OCI-LY3 (cell line): ENCODE measurements at regions not wholly inside any gene's neighbourhood (a gene's known extent, or its start where the extent isn't known, plus 50 kb on each side); places are given as distances from the start of the nearest gene placed in this dataset.

ENCODE experiments used
- H2AFZ ChIP-seq: fragments of 200-600, 300-600 bp; shearing (Covaris generic); 2 replicates; pipeline ENCODE4 v1.6.0; 2014; ENCODE audit warnings: antibody characterized with exemption, low read depth, low read length
- H3K27ac ChIP-seq: fragments of 200-600, 300-600 bp; sonication (generic); 2 replicates; pipeline ENCODE4 v1.5.1; 2014; ENCODE audit warnings: mild to moderate bottlenecking, low read length, moderate library complexity, mixed read lengths
- H3K27me3 ChIP-seq: fragments of 200-600, 300-600 bp; sonication (generic); 2 replicates; pipeline ENCODE4 v1.6.1; 2014; ENCODE audit warnings: low read depth, low read length, mixed read lengths
- H3K36me3 ChIP-seq: fragments of 200-600, 300-600 bp; sonication (generic); replicated peaks from 2 replicates; pipeline ENCODE3; 2014; ENCODE audit warnings: low read depth, low read length, mixed read lengths
- H3K4me1 ChIP-seq: fragments of 300-600, 200-600 bp; sonication (generic); 2 replicates; pipeline ENCODE4 v1.6.1; 2014; ENCODE audit warnings: low read length, mixed read lengths
- H3K4me2 ChIP-seq: fragments of 200-600, 300-600 bp; sonication (generic); 2 replicates; pipeline ENCODE4 v1.6.1; 2014; ENCODE audit warnings: low read length, mixed read lengths
- H3K4me3 ChIP-seq: fragments of 300-600, 200-600 bp; sonication (generic); 2 replicates; pipeline ENCODE4 v1.5.1; 2014; ENCODE audit warnings: antibody characterized with exemption, mild to moderate bottlenecking, low read length, moderate library complexity
- H3K79me2 ChIP-seq: fragments of 300-600, 200-600 bp; shearing (Covaris generic); 2 replicates; pipeline ENCODE4 v1.6.1; 2014; ENCODE audit warnings: mild to moderate bottlenecking, low read length, mixed read lengths
- H3K9ac ChIP-seq: fragments of 300-600, 200-600 bp; shearing (Covaris generic); 2 replicates; pipeline ENCODE4 v1.6.0; 2014; ENCODE audit warnings: mild to moderate bottlenecking, low read length, moderate library complexity
- H3K9me3 ChIP-seq: fragments of 200-600, 300-600 bp; shearing (Covaris generic); 2 replicates; pipeline ENCODE4 v1.6.1; 2014; ENCODE audit warnings: low read length, mixed read lengths; ENCODE audit not compliant: insufficient read depth
- H4K20me1 ChIP-seq: fragments of 200-600, 300-600 bp; sonication (generic); 2 replicates; pipeline ENCODE4 v1.6.1; 2016; ENCODE audit warnings: low read length, mixed read lengths; ENCODE audit not compliant: insufficient read depth
- EZH2phosphoT487 ChIP-seq: fragments of 200-600 bp; shearing (Covaris generic); IDR thresholded peaks from 2 replicates; pipeline ENCODE4 v1.6.1; 2018; ENCODE audit warnings: antibody characterized with exemption, mixed run types, low read depth
- TF ChIP-seq, protein P1 (sequence below): fragments of 200-600, 300-600 bp; sonication (generic); IDR thresholded peaks from 2 replicates; pipeline ENCODE4 v1.5.1; 2014; ENCODE audit warnings: antibody characterized with exemption, low read length, low read depth

DNA sequence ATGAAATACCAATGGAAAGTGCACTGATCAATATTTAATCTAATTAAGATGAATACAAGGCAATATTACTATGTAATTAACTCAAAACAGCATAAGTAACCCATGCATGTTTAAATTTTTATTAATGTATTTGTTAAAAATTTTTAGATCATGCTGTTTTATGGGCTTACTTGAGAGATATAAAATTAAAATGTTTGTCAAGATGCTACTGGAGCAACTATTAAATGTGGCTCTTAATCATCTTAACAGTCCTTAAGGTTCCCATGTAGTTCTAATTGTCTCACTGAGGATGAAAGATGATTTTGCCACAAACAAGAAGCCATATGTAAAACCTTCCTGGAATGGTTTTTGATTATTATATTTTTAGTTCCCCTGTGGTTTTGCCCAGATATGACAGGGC, 897.1 kb downstream of the KCNMA1 start:
- no peak overlapping the region for H3K9ac ChIP-seq
- no peaks in the 10 kb centered on the region for H4K20me1 ChIP-seq
- H3K9me3 ChIP-seq = no peaks in the 10 kb centered on the region
- H3K36me3 ChIP-seq = no peaks in the 10 kb centered on the region
- no peak overlapping the region for H3K4me3 ChIP-seq
- H3K27me3 ChIP-seq = no peaks in the 10 kb centered on the region
- no peak overlapping the region for H3K27ac ChIP-seq
- no peak overlapping the region for H3K4me2 ChIP-seq
- TF ChIP-seq, protein P1, sequence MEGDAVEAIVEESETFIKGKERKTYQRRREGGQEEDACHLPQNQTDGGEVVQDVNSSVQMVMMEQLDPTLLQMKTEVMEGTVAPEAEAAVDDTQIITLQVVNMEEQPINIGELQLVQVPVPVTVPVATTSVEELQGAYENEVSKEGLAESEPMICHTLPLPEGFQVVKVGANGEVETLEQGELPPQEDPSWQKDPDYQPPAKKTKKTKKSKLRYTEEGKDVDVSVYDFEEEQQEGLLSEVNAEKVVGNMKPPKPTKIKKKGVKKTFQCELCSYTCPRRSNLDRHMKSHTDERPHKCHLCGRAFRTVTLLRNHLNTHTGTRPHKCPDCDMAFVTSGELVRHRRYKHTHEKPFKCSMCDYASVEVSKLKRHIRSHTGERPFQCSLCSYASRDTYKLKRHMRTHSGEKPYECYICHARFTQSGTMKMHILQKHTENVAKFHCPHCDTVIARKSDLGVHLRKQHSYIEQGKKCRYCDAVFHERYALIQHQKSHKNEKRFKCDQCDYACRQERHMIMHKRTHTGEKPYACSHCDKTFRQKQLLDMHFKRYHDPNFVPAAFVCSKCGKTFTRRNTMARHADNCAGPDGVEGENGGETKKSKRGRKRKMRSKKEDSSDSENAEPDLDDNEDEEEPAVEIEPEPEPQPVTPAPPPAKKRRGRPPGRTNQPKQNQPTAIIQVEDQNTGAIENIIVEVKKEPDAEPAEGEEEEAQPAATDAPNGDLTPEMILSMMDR = no peak
- TF ChIP-seq EZH2phosphoT487 = no peak
- no peak overlapping the region for H2AFZ ChIP-seq
- no peaks in the 10 kb centered on the region for H3K79me2 ChIP-seq
- no peaks in the 10 kb centered on the region for H3K4me1 ChIP-seq

DNA sequence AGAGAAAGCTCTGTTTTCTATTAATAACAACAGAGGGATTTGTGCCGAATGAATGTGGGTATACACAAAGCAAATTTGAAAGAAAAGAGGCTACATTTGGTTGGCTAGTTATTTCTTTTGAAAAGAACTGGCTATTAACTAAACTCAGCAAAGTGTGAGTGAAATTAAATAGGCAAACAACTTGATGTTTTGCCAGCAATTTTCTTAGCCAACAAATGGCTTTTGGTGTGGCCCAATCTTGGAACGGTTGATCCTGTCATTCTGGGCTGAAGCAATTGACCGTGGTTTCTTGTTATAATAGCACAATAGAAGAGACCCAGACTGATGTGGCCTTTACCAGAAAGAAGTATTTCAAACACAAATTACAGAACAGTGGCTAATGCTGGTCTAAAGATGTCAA, 898.6 kb downstream of the KCNMA1 start:
- Histone ChIP-seq H3K27ac (no peak overlapping the region), H3K79me2 (no peaks in the 10 kb centered on the region), H3K4me2 (no peak overlapping the region), H3K27me3 (no peaks in the 10 kb centered on the region), H3K9ac (no peak overlapping the region), H3K4me1 (peaks cover under 1% of the 10 kb centered on the region), H3K9me3 (no peaks in the 10 kb centered on the region), H4K20me1 (no peaks in the 10 kb centered on the region), H3K4me3 (no peak overlapping the region), H3K36me3 (no peaks in the 10 kb centered on the region), H2AFZ (no peak overlapping the region)
- TF ChIP-seq, protein P1 = no peak
- TF ChIP-seq EZH2phosphoT487 = no peak

DNA sequence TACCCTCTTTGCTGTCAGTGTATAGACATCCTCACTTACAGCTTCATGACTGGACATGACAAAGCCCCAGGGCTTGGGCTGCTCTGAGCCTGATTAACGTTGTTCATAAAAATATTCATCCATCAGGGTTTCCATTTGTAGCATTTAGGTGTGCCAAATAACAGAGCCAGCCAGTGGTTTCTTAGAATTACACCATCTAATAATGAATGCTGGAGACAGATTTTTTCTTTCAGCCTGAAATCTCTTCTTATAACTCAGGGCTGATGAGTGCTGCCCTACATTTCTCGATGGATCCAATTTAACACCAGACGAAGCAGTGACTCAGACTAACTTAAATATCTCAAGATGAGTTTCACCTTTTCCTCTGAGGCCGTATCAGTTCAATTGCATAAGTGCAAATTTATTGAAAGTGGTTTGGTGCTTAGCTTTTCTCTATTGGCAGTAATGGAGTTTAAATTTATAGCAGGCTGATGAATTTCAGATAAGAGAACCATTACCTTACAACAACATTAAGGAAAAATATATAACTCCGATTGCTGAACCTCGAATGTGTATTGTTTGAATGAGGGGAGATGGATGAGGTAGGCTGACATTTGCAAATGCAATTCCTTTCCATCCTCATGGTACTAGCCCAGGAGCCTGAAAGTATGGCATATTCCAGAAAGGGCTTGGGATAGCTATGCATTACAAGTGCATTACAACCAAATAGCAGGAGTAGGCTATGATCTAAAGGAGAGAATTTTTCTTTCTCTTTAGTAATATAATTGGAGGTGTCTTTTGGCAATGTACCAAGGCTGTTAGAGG, 900.6 kb downstream of the KCNMA1 start:
- Histone ChIP-seq H3K4me1 (peaks cover 9% of the 10 kb centered on the region), H3K9me3 (no peaks in the 10 kb centered on the region), H3K9ac (no peak overlapping the region), H3K79me2 (no peaks in the 10 kb centered on the region), H2AFZ (no peak overlapping the region), H3K27me3 (no peaks in the 10 kb centered on the region), H3K27ac (no peak overlapping the region), H3K4me3 (no peak overlapping the region), H4K20me1 (no peaks in the 10 kb centered on the region), H3K36me3 (no peaks in the 10 kb centered on the region), H3K4me2 (no peak overlapping the region)
- TF ChIP-seq, protein P1 = no peak
- no peak for TF ChIP-seq EZH2phosphoT487

DNA sequence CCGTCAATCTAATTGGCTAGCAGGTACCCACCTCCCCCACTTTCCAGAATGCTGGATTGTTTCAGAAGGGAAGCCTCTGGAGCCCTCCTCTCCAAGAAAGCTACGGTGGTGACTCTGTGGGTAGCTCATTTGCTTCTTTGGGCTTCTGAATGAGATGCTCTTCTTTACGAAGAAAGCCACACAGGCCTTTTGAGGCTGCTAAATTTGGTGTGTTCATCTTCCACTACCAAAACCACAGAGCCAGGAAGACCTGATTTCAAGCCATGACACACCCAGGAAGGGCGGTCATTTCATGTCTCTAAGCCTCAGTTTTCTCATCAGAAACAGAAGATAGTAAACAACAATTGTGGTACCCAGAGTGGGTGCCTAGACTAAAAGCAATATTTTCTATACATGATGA, 901.2 kb downstream of the KCNMA1 start:
- no peaks in the 10 kb centered on the region for H3K79me2 ChIP-seq
- H2AFZ ChIP-seq = no peak overlapping the region
- TF ChIP-seq, protein P1 = no peak
- TF ChIP-seq EZH2phosphoT487 = no peak

More for the DNA sequence above, 901.2 kb downstream of the KCNMA1 start:
- H3K27me3 ChIP-seq = no peaks in the 10 kb centered on the region
- H3K9ac ChIP-seq = no peak overlapping the region
- no peaks in the 10 kb centered on the region for H3K36me3 ChIP-seq
- H3K4me3 ChIP-seq = no peak overlapping the region
- H3K4me2 ChIP-seq = no peak overlapping the region
- H3K9me3 ChIP-seq = no peaks in the 10 kb centered on the region
- H4K20me1 ChIP-seq = no peaks in the 10 kb centered on the region
- H3K27ac ChIP-seq = no peak overlapping the region
- H3K4me1 ChIP-seq = peaks cover 9% of the 10 kb centered on the region
